Activated T-cell treated with anti-CD3 and anti-CD28 coated beads, Interleukin-2, amount 50 U/mL, for 4 hours (primary cell): ENCODE measurements at regions not wholly inside any gene's neighbourhood (a gene's known extent, or its start where the extent isn't known, plus 50 kb on each side); places are given as distances from the start of the nearest gene placed in this dataset.
"Not testable (repeated sequence)": the region's sequence is repeated elsewhere in the genome, so short reads cannot be mapped to it uniquely, and the experiment has no call there.

Experiments
- ATAC-seq, 2 donors: fragments of 200-7000 bp; cut with Tn5 transposase; one replicate each; pipeline ENCODE4 v1.10.0; 2021
- DNase-seq: peaks from one replicate; pipeline ENCODE4 v3.0.0-alpha.2; 2020
- H3K27me3 Mint-ChIP-seq: one replicate; pipeline ENCODE4 v1.8.0; 2021; ENCODE audit warnings: low read depth, mixed read lengths
- H3K36me3 Mint-ChIP-seq: one replicate; pipeline ENCODE4 v1.8.0; 2022; ENCODE audit warnings: mixed read lengths; ENCODE audit not compliant: insufficient read depth
- H3K4me1 Mint-ChIP-seq: one replicate; pipeline ENCODE4 v1.8.0; 2021; ENCODE audit warnings: low read depth, mixed read lengths
- H3K4me3 Mint-ChIP-seq: one replicate; pipeline ENCODE4 v1.8.0; 2021; ENCODE audit warnings: mild to moderate bottlenecking, moderate library complexity, mixed read lengths
- H3K9me3 Mint-ChIP-seq: one replicate; pipeline ENCODE4 v1.8.0; 2021; ENCODE audit warnings: mixed read lengths

DNA sequence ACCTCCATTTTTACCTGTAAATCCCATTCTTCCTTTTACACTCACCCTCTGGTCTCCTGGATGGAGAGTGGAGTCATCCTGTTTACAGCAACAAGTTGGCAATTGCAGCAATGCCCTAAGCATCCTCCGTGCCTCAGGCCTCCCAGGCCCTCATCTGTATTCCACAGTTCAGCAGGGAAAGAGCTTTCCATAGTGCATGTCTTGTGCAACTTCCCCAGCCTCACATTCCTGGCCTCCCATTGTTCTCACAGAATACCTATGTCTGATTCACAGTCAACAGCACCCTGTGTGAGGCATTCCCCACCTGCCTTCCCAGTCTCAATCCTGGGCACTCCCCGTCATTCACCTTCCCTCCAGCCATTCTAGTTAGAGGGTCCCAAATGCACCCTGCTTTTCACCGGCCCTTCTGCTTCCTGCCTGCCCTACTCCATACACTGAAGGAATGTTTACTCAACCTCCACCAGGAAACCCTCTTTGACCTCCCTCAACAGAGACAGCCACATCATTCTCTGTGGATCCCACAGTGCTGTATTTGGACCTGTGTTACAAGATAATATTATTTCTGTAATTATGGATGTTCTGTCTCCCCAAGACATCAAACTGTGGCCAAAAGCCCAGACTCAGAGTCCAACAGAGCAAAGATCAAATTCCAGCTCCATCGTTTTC lies 405.7 kb downstream of the BUD13 start:
- Mint-ChIP-seq H3K27me3 (peaks cover 15% of the 10 kb centered on the region), H3K4me3 (no peak overlapping the region)
- no peak for ATAC-seq

DNA sequence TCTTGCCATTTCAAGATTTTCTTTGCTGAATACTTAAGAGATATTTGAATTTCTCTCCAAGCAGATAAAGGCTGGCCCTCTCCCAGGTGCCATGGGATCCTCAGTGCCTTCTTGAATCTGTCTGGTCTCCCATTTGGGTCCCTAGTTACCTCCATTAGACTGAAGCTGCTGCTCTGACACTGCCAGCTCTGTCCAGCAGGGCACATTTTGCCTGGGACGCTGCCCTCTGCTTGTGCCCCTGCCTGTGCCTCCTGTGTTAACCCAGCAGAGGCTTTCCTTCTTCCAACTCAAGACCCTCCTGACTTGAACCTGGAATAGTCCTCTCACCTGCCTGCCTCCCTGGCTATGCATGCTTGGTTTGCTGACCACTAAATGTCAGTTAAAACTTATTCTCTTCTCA lies 406.3 kb downstream of the BUD13 start:
- H3K9me3 Mint-ChIP-seq: no peaks in the 10 kb centered on the region
- no peak overlapping the region for H3K4me3 Mint-ChIP-seq
- no peaks in the 10 kb centered on the region for H3K4me1 Mint-ChIP-seq
- no peak for ATAC-seq
- DNase-seq: no peak
- H3K27me3 Mint-ChIP-seq: peaks cover 16% of the 10 kb centered on the region
- H3K36me3 Mint-ChIP-seq: no peaks in the 10 kb centered on the region

More for the DNA sequence above, 405.7 kb downstream of the BUD13 start:
- Mint-ChIP-seq H3K9me3 (no peaks in the 10 kb centered on the region), H3K36me3 (no peaks in the 10 kb centered on the region), H3K4me1 (no peaks in the 10 kb centered on the region)
- DNase-seq: no peak

DNA sequence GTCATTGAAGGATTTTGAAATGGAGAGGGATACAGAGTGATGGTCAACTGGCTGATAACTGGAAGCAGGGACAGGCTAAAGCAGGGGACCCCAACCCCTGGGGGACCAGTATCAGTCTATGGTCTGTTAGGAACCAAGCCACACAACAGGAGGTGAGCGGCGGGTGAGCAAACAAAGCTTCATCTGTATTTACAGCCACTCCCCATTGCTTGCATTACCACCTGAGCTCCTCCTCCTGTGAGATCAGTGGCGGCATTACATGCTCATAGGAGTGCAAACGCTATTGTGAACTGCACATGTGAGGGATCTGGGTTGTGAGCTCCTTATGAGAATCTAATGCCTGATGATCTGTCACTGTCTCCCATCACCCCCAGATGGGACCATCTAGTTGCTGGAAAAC lies 407.9 kb downstream of the BUD13 start:
- peaks cover 13% of the 10 kb centered on the region for H3K27me3 Mint-ChIP-seq
- not testable (repeated sequence) for H3K36me3 Mint-ChIP-seq, ATAC-seq, H3K4me1 Mint-ChIP-seq, H3K9me3 Mint-ChIP-seq, H3K4me3 Mint-ChIP-seq, DNase-seq

DNA sequence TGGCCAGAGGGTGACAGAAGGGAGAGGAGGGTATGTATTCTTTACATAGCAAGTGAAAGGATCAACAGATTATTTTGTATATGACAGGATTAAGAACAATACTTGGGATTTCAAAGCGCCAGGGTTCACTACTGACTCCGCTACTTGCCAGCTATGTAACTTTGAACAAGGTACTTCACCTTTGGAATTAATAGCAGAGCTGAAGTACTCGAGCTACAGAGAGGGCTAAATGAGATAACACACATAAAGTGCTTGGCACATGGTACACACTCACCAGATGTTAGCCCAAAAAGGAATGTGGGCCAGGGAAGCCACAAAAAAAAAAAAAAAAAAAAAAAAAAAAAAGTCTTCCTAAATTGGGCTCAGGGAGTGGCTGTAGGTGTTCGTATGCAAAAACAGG lies 408.4 kb downstream of the BUD13 start:
- Mint-ChIP-seq H3K9me3 (no peaks in the 10 kb centered on the region), H3K27me3 (peaks cover 12% of the 10 kb centered on the region), H3K4me3 (no peak overlapping the region), H3K36me3 (no peaks in the 10 kb centered on the region), H3K4me1 (no peaks in the 10 kb centered on the region)
- ATAC-seq (no peak), DNase-seq (no peak)

DNA sequence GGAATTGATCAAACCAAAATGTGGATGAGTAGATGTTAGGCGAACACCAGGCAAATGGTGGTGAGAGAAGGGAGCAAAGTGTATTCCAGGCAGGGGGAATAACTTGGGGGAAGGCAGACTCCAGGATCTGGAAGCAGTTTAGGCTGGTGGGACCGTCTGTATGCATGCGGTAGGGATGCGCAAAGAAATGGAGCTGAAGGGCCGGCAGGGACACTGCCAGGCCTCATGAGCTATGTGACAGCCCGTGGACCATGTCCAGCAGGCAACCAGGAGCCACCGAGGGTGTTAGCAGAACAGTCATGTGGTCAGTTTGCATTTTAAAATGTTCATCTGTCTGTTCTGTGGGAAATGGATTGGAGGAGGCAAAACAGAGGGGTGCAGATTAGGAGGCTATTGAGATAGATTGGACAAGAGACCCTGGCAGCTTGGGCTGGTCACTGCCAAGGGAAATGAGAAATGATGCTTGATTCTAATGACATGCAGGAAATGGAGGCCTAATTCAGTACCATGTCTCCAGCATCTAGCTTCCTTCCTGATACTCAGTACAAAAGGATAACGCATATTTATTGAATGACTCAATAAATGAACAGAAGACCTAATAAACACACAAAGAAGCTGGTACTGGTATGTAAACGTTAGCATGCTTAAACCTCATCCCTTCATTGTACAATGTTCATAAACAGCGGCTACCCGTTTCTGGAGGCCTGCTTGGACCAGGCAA lies 412.4 kb downstream of the BUD13 start:
- H3K36me3 Mint-ChIP-seq: no peaks in the 10 kb centered on the region
- peaks cover 13% of the 10 kb centered on the region for H3K27me3 Mint-ChIP-seq
- ATAC-seq (no peak), DNase-seq (no peak)
- H3K4me3 Mint-ChIP-seq: no peak overlapping the region
- no peaks in the 10 kb centered on the region for H3K9me3 Mint-ChIP-seq
- H3K4me1 Mint-ChIP-seq: no peaks in the 10 kb centered on the region

DNA sequence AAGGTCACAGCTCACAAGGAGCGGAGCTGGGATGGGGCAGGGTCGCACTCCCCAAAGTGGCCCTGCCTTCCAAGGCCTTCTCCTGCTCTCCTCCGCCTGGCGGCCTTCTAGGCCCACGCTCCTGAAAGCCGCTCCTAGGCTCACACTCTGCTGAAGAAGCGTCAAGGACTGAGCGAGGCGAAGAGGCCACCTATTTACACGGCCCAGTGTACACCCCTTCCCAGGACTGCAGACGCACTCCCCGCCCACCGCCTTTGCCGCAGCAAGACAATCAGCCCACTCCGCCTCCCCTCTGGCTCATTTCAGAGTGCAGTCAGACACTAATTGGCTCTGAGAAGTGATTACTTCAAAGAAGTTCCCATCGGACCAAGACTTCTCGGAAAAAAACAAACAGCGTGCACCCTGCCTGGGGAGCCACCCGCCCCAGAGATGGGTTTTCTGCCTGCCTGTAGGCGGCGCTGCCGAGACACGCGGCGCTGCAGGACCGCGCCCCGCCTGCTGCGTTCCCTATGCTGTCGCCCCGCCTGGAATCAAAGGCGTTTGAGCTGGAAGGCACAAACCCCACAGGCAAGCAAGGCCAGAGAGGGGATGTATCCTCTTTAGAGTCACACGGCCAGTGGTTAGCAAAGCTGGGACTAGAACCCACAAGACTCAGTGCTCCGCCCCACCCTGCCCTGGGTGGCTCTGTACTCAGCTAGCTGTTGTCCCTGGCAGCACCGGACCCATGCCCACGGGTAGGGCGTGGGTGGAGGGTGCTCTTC lies 414.8 kb downstream of the BUD13 start:
- H3K36me3 Mint-ChIP-seq: no peaks in the 10 kb centered on the region
- H3K4me3 Mint-ChIP-seq: no peak overlapping the region
- no peaks in the 10 kb centered on the region for H3K9me3 Mint-ChIP-seq
- DNase-seq (no peak), ATAC-seq (no peak)
- no peaks in the 10 kb centered on the region for H3K4me1 Mint-ChIP-seq
- H3K27me3 Mint-ChIP-seq: peaks cover 13% of the 10 kb centered on the region

DNA sequence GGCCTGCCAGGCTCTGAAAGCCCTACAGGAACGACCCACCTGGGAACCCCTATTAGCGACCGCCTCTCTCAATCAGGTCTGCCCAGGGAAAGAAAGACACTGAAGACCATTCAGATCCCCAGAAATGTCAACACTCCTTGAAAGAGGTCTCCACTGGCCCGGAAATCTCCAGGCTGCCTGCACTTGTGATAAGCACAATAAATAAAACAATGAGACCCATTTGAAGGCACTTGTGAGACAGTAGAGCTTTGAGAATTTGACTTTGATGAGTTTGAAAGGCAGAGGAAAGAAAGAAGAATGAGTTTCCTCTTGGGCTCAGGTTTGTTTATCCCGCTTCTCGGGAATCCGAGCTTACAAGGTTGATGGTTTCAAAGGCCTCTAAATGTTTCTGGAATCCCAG lies 416.3 kb downstream of the BUD13 start:
- Mint-ChIP-seq H3K27me3 (peaks cover 9% of the 10 kb centered on the region), H3K4me3 (no peak overlapping the region), H3K36me3 (no peaks in the 10 kb centered on the region), H3K9me3 (no peaks in the 10 kb centered on the region), H3K4me1 (no peaks in the 10 kb centered on the region)
- no peak for ATAC-seq
- DNase-seq: no peak

DNA sequence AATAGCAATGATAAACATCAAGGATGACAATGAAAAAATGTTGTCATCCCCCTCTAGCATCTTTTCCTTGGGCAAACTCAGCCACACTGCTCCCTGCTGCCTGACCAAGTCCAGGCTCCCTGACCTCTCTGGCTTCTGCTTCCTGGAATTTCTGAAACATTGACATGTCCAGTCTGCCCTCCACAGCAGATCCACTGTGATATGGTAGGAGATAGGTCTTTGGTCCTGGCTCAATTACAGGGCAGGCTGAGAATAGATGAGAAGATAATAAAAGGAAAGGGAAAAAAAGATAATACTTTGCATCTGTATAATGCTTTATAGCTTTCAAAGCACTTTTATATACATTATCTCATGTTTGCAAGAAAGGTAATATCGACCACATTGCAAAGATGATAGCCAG lies 417.7 kb downstream of the BUD13 start:
- H3K36me3 Mint-ChIP-seq: no peaks in the 10 kb centered on the region
- H3K9me3 Mint-ChIP-seq: no peaks in the 10 kb centered on the region
- no peak for ATAC-seq
- no peaks in the 10 kb centered on the region for H3K4me1 Mint-ChIP-seq
- peaks cover 9% of the 10 kb centered on the region for H3K27me3 Mint-ChIP-seq
- H3K4me3 Mint-ChIP-seq: no peak overlapping the region
- DNase-seq: no peak

DNA sequence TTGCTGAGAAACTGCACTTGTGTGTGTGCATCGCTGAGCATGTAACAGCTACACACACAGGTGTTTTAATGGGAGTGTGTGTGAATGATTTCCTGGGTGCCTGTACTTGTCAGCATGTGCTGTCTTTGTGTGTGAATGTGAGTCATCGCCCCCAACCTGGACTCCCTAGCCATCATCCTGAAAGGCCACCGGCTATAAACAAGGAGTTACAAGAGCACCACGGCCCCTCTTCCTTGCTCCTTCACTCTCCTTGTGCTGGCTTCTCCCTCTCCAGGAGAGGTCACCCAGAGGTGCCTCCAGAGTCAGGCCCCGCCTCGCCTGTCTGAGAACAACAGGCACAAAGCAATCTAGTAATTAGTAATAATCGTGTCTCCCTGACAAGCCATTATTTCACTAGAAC lies 419.2 kb downstream of the BUD13 start:
- DNase-seq (no peak), ATAC-seq (no peak)
- Mint-ChIP-seq H3K9me3 (peaks cover 4% of the 10 kb centered on the region), H3K4me3 (no peak overlapping the region), H3K27me3 (peaks cover 11% of the 10 kb centered on the region), H3K4me1 (no peaks in the 10 kb centered on the region), H3K36me3 (no peaks in the 10 kb centered on the region)

DNA sequence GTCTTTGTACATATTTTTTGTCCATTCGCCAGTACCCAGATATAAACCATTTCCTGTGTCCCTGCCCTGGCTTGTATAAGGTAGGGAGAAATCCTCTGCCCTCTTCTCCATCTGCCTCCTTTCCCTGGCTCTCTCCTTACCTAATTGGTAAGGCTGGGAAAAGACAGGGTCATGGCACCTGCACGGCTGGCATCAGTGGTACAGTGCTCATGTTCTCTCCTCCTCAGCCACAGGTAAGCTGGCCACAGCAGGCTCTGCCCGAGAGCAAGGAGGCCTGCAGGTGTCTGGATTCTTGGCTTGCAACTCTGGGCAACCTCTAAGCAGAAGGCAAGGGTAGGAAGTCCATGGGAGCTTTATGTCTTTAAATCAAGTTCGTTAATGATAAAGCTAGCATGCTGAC lies 419.9 kb downstream of the BUD13 start:
- Mint-ChIP-seq H3K9me3 (peaks cover 8% of the 10 kb centered on the region), H3K36me3 (no peaks in the 10 kb centered on the region), H3K4me3 (no peak overlapping the region), H3K4me1 (no peaks in the 10 kb centered on the region), H3K27me3 (peaks cover 11% of the 10 kb centered on the region)
- no peak for DNase-seq
- ATAC-seq: no peak

DNA sequence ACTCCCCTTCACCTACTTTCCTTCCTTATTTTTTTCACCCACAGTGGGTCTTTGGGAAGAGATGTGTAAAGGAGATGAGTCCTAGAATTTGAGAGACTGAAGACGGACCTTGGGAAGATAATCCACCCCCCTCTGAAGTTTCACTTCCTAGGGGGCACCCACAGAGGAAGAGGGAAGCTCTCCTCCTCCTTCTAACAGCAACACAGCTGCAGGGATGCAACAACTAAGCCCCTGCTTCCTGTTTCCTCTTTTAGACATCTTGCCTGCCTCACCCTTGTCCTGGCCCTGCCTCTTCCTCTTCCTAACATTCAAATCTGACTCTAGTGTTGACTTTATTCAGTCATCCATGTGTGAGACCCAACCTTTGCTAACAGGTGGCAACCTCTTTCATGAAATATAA lies 424.6 kb downstream of the BUD13 start:
- Mint-ChIP-seq H3K27me3 (peaks cover 2% of the 10 kb centered on the region), H3K36me3 (no peaks in the 10 kb centered on the region), H3K4me1 (no peaks in the 10 kb centered on the region), H3K9me3 (peaks cover 13% of the 10 kb centered on the region), H3K4me3 (no peak overlapping the region)
- DNase-seq (no peak), ATAC-seq (no peak)

DNA sequence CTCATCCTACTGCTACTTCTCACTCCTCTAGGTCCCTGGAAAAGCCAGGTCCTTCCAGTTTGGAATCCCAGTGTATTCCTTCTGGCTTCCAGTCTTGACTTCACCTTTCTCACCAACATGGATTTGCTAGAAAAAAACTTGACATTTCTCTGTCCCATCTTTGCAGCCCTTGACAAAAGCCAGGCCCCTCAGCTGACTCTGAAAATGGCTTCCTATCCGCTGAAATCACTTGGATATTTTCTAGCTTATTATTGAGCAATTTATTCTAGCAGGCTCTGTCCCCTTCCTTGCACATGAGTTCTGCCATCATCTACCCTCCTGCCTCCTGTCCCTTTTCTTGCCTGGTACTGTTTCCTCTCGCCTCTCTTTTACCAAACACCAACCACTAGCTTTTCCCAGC lies 427.2 kb downstream of the BUD13 start:
- H3K27me3 Mint-ChIP-seq: peaks cover 2% of the 10 kb centered on the region
- no peak for ATAC-seq
- no peaks in the 10 kb centered on the region for H3K4me1 Mint-ChIP-seq
- H3K36me3 Mint-ChIP-seq: no peaks in the 10 kb centered on the region
- peaks cover 17% of the 10 kb centered on the region for H3K9me3 Mint-ChIP-seq
- no peak overlapping the region for H3K4me3 Mint-ChIP-seq
- no peak for DNase-seq

DNA sequence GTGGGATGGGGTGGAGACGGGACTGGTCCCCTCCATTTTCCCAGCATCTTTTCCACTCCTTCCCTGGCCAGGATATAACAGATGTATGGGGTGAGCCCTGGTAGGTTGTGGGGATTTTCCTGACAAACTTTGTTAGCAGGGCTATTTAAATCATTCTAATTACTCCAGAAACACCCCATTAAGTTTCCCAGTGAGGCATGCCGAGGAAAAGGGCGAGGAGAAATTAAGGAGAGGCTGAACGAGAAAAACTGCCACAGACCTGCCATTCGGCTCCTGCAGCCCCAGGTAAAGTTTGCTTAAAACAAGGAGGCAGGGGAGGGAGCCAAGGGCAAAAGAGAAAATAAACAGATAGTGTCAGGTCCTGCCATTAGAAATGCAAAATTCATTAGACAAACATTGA lies 428.2 kb downstream of the BUD13 start:
- Mint-ChIP-seq H3K27me3 (peaks cover 2% of the 10 kb centered on the region), H3K36me3 (no peaks in the 10 kb centered on the region), H3K4me1 (no peaks in the 10 kb centered on the region), H3K4me3 (no peak overlapping the region), H3K9me3 (peaks cover 17% of the 10 kb centered on the region)
- DNase-seq (no peak), ATAC-seq (no peak)

DNA sequence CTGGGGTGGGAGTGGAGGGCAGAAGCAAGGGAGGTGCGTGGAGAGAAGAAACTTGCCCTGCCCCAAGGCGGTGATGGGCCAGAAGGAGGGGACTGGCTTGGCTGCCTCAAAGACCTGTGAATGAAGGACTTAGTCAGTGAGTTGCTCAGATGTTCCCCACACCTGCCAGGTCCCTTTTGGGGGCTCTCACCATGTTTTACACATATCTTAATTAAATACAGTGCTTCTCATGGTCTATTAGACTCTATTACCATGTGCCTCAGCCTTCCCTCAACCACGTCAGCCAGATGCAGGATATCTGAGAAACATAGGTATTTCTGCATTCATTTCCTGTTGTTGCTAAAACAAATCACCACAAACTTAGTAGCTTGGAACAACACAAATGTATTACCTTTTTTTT lies 429.5 kb downstream of the BUD13 start:
- H3K9me3 Mint-ChIP-seq: peaks cover 10% of the 10 kb centered on the region
- H3K4me3 Mint-ChIP-seq: no peak overlapping the region
- no peaks in the 10 kb centered on the region for H3K36me3 Mint-ChIP-seq
- no peaks in the 10 kb centered on the region for H3K4me1 Mint-ChIP-seq
- no peak for DNase-seq
- H3K27me3 Mint-ChIP-seq: no peaks in the 10 kb centered on the region
- ATAC-seq: no peak

DNA sequence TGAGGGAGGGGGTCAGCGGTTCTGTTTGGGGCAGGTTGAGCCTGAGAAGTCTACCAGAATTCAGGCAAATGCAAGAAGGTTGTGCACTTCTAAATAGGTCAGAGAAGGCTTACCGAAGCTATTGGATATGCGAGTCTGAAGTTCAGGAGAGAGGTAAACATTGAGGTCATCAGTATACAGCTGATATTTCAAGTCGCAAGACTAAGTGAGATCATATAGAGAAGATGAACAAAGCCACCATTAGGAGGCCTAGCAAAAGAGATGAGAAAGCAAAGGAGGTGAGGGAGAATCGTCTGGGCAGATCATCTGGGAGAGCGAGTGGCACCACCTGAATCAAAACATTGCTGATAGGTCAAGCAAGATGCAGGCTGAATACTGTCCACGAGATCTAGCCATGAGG lies 430.6 kb downstream of the BUD13 start:
- H3K36me3 Mint-ChIP-seq: no peaks in the 10 kb centered on the region
- ATAC-seq (no peak), DNase-seq (no peak)
- peaks cover 9% of the 10 kb centered on the region for H3K9me3 Mint-ChIP-seq
- no peaks in the 10 kb centered on the region for H3K27me3 Mint-ChIP-seq
- H3K4me1 Mint-ChIP-seq: no peaks in the 10 kb centered on the region
- H3K4me3 Mint-ChIP-seq: no peak overlapping the region
